ENCODE measurements at regions not wholly inside any gene's neighbourhood (a gene's known extent, or its start where the extent isn't known, plus 50 kb on each side); places are given as distances from the start of the nearest gene placed in this dataset.

DNA sequence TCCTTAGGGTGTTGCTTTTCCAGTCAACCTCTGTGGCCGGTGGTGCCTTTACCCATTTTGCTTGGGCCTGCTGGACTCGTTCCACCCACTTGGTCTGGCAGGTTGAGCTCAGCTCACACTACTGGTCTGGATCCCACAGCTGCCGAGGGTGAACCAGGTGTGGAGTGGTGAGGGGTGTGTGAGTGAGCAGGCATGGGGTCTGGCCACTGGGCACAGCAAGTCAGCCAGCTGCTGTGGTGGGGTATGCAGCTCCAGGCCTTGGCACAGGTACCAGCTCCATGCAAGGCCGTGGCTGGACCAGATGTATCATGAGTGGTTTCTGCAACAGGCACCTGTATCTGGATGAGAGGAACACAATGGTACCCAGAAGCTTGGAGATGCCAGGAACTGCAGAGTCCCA lies 277.6 kb upstream of the KLHL1 start:
- no peak for DNase-seq (ENCODE audit: low read depth)

GRCh38 chr13:70384156-70384555 lies 275.9 kb upstream of the KLHL1 start:
- DNase-seq (ENCODE audit: low read depth): no peak

- DNase-seq (ENCODE audit: low read depth): no peak
Observed at GRCh38 chr13:70380809-70381208, 272.6 kb upstream of the KLHL1 start.

DNA sequence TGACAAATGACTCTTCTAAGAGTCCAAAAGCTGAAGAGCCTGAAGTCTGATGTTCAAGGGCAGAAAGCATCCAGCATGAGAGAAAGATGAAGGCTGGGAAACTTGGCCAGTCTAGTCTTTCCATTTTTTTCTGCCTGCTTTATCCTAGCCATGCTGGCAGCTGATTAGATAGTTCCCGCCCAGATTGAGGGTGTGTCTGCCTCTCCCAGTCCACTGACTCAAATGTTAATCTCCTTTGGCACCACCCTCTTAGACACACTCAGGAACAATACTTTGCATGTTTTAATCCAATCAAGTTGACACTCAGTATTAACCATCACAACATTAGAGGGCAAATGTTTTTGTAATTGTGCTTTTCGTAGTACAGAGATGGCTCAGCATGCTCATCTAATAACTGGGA lies 267.5 kb upstream of the KLHL1 start:
- DNase-seq (ENCODE audit: low read depth): no peak

GRCh38 chr13:70370924-70371323 lies 262.7 kb upstream of the KLHL1 start:
- no peak for DNase-seq (ENCODE audit: low read depth)

DNA sequence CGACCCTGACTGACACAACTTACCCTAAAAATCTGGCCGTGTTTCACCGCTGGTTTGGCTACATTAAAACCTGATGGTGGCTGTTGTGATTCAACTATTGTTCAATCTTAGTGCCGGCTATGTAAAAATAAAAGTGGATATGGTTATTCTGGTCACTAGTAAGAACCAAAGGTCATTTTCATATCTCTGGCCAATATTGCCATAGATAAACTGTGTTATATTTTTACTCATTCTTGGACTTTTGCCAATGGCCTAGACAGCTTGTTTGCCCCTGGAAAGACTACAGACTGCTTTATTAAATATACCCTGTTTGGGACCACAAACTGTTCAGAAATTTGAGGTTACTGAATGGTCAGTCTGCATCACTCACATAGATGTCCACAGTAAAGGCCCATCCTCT lies 258.5 kb upstream of the KLHL1 start:
- no peak for DNase-seq (ENCODE audit: low read depth)

- DNase-seq (ENCODE audit: low read depth): no peak
Observed at GRCh38 chr13:70363991-70364390, 255.7 kb upstream of the KLHL1 start.

DNA sequence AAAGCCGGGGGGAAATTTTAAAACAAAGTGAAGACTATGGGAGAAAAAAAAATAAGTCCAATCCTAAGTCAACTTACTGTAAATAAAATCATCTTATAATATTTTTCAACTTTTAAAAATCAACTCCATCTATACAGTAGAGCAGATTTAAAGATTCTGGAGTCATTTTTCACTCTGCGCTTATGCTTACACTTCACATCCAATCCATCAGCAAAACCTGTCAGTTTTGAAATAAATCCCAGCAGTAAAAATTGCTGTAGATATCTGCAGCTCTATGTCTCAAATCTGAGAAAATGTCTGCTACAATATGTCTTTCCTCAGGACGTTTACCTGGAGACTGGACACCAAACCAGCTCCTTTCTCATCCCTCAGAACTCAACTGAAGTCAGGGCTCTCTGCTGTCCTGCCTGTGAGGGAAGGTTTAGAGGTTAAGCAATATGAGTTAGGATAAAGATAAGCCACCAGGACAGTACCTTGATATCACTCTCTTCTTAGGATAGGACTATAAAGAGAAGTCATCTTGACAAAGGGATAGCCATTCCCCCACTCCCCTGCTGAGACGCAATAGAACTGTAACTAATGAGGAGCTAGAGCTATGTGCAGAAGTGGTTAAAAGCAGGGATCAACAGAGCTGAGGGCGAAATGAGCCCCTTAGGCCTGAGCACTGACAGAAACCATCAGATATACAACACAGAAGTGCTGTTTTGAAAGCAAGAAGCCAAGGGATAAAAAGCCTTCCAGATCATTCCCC lies 254.7 kb upstream of the KLHL1 start:
- no peak for DNase-seq (ENCODE audit: low read depth)

GRCh38 chr13:70357031-70357430 lies 248.8 kb upstream of the KLHL1 start:
- no peak for DNase-seq (ENCODE audit: low read depth)

- no peak for DNase-seq (ENCODE audit: low read depth)
Observed at GRCh38 chr13:70353096-70353495, 244.8 kb upstream of the KLHL1 start.

- DNase-seq (ENCODE audit: low read depth): no peak
Observed at GRCh38 chr13:70347947-70348620, 239.8 kb upstream of the KLHL1 start.

DNA sequence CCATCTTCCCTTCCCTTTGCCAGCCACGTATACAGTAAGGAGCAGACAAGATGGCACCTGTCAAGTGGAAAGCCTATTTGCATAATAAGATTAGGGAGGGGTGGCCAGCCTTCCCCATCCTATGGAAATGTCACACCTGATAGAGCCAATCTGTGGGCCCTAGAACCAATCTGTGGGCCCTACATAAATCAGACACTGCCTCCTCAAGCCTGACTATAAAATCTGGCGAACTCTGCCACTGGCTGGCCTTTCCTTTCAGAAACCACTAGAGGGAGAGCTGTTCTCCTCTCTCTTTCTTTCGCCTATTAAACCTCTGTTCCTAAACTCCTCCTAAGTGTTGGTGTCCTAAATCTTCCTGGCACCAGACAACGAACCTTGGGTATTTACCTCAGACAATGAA lies 231.5 kb upstream of the KLHL1 start:
- no peak for DNase-seq (ENCODE audit: low read depth)

DNA sequence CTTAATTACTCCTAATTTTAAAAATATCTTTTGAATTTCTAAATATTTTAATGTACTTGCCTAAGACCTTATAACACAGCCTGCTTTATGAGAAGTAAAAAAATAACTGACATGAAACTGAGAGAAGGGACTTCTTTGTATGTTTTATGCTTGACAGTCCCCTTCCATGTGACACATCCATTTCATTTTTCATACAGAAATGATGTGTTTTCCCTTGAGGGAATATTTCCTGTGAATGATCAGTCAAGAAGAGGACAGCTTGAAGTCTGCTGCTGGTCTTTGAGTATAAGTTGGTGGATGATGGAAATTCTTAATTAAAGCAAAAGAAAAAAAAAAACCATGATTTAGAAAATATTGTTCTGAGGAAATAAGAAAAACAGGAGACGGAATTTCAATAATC lies 230.4 kb upstream of the KLHL1 start:
- DNase-seq (ENCODE audit: low read depth): no peak

DNA sequence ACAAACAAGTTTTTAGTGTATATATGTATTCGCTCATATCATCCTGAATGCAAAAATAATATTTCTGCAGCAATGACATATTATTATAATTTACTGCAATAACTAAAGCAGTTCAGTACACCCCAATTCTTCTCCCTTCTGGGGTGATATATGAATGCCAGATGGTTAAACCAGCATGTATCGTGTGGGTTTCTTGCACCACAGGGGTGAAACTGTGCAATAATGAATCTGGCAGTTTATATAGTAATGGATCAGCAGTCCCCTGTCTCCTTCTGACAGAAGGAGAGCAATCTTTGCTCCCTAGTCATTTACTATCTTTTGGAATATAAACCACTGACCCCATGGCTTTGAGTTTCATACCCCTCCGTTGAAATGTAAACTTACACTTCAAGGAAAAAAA lies 228.6 kb upstream of the KLHL1 start:
- no peak for DNase-seq (ENCODE audit: low read depth)

GRCh38 chr13:70333752-70334151 lies 225.5 kb upstream of the KLHL1 start:
- no peak for DNase-seq (ENCODE audit: low read depth)

- DNase-seq (ENCODE audit: low read depth): no peak
Observed at GRCh38 chr13:70330697-70331361, 222.6 kb upstream of the KLHL1 start.

- DNase-seq (ENCODE audit: low read depth): no peak
Observed at GRCh38 chr13:70324519-70324918, 216.3 kb upstream of the KLHL1 start.

DNA sequence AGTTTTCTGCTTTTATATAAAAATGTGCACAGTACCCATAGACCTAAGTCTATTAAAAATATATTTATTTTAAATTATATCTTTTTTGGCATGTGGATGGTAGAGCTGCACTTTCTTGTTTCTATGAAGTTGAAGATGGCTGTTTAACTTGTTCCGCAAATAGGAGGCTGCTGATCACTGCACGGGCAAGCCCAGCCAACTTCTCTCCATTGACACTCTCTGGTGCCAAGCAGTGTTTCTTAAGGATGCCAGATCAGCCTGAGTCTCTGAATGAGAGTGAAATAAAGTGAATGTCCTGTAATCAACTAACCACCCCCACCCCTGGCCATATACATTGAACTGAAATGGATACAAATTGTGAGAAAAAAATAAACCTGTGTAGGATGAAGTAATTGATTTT lies 202.9 kb upstream of the KLHL1 start:
- DNase-seq (ENCODE audit: low read depth): no peak

- DNase-seq (ENCODE audit: low read depth): no peak
Observed at GRCh38 chr13:70310396-70311119, 202.3 kb upstream of the KLHL1 start.

DNA sequence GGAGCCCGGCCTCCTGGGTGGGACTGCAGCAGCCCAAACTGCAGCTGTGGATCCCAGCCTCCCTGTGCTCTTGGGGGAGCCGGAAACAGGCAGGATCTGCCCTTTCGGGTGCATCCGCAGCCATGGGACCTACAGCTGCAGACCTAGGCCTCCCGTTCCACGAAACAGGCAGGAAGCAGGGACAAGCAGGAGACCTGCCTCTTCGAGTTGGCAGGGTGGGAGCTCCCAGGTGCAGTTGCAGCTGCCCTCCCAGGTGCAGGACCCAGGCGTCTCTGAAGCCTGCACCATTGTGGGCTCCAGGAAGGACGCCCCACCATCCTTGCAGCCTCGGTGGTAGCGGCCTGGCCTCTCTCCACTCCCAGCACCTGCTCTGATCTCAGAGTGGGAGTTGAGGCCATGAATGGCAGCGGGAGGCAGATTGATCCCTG lies 189.0 kb upstream of the KLHL1 start:
- DNase-seq (ENCODE audit: low read depth): no peak

DNA sequence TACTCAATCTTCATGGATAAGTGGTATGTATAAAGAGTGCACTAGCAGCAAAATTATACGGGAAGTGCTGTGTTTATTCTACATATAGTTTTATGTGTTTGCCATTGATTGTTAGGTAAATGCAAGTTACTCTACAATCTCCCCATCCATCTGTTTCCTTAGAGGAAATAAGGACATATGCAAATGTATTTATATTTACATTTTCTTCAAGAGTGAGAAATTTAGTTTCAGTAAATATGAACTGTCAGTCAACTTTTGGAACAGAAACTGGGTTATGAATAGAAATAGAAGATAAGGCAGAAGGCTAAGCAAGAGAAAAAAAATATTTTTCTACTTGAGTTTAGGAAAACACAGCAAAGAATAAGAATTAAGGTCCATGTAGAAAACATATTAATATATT lies 176.1 kb upstream of the KLHL1 start:
- DNase-seq (ENCODE audit: low read depth): no peak

DNA sequence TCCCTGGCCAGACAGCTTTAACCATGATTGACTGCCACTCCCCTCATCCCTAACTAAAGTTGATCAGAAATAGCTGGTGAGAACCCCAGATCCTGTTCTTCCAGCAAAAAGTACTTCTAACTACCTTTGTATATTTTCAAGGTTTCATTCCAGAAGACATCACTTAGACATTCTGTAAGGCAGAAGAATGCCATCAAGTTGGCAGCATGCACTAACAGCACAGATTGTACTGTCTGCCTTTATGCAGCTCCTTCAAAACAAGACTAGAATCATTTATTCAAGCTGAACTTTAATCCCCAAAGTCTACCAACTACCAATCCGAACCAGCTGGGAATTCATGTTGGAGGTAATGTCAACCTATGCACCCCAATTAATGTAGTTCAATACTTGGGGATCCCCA lies 167.6 kb upstream of the KLHL1 start:
- DNase-seq (ENCODE audit: low read depth): no peak
